ENCODE measurements at regions not wholly inside any gene's neighbourhood (a gene's known extent, or its start where the extent isn't known, plus 50 kb on each side); places are given as distances from the start of the nearest gene placed in this dataset.
"Not testable (repeated sequence)": the region's sequence is repeated elsewhere in the genome, so short reads cannot be mapped to it uniquely, and the experiment has no call there.

DNA sequence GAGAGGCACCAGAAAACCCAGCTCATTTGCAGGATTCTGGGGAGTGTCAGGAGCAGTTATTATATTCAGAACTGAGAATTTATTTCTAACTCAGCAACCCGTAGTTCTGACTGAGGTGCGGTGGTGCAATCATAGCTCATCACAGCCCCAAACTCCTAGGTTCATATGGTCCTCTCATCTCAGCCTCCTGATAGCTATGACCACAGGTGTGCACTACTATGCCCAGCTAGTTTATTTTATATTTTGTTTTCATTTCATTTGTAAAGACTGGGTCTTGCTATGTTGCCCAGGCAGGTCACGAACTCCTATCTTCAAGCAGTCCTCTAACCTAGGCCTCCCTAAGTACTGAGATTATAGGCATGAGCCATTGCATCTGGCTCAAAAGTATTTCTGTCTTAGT lies 4819.8 kb upstream of the OR11H1 start:
- DNase-seq (ENCODE audit: low spot score); H3K4me3 ChIP-seq (replicated peaks in 1 of 3; ENCODE audit: insufficient read depth in 1 of 3, low read depth in 2 of 3, low read length in 3 of 3); intact Hi-C loops (cut with micrococcal nuclease; ENCODE audit: unreplicated experiment); H3K4me1 ChIP-seq (ENCODE audit: insufficient read depth, low read length); FAIRE-seq; BruUV-seq (replicated peaks); H3K36me3 ChIP-seq (replicated peaks in 1 of 2; ENCODE audit: control insufficient read depth in 1 of 2, insufficient read depth in 2 of 2, low read length in 2 of 2); H3K79me2 ChIP-seq (ENCODE audit: insufficient read depth, low read length); in situ Hi-C loops (cut with HindIII; ENCODE audit: extremely low pct_ligation_motif_present, low pct_unique_long_range_greater_than_20kb); CTCF ChIA-PET (ENCODE audit: low intra/inter-chr PET ratio, low total read pairs); H3K4me2 ChIP-seq (ENCODE audit: low read depth, low read length); H4K20me1 ChIP-seq (ENCODE audit: insufficient read depth, low read length); H3K27me3 ChIP-seq (ENCODE audit: control insufficient read depth in 1 of 2, insufficient read depth in 2 of 2, low read length in 2 of 2); H3K9ac ChIP-seq (ENCODE audit: insufficient read depth, low read depth, low read length); H2AFZ ChIP-seq (ENCODE audit: low read length); POLR2A ChIA-PET; ATAC-seq; H3K27ac ChIP-seq (ENCODE audit: extremely low read length, insufficient read depth, low read length): not testable (repeated sequence)
- WGBS (ENCODE audit: low lambda C conversion rate) = 34% methylated on average over 3 of the region's 3 CpGs
- H3K9me3 ChIP-seq (ENCODE audit: low read length) = peaks cover 48% of the 10 kb centered on the region

DNA sequence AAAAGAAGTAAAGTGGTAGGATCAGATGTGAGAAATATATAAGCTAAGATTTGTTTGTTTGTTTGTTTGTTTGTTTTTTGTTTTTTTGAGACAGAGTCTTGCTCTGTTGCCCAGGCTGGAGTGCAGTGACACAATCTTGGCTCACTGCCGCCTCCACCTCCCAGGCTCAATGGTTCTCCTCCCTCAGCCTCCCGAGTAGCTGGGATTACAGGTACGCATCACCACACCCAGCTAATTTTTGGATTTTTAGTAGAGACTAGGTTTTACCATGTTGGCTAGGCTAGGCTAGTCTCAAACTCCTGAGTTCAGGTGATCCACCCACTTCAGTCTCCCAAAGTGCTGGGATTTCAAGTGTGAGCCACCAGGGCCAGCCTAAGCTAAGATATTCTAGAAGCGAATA lies 4817.1 kb upstream of the OR11H1 start:
- POLR2A ChIA-PET; H3K79me2 ChIP-seq (ENCODE audit: insufficient read depth, low read length); H3K4me1 ChIP-seq (ENCODE audit: insufficient read depth, low read length); H3K27ac ChIP-seq (ENCODE audit: extremely low read length, insufficient read depth, low read length); DNase-seq (ENCODE audit: low spot score); H4K20me1 ChIP-seq (ENCODE audit: insufficient read depth, low read length); intact Hi-C loops (cut with micrococcal nuclease; ENCODE audit: unreplicated experiment); H3K36me3 ChIP-seq (replicated peaks in 1 of 2; ENCODE audit: control insufficient read depth in 1 of 2, insufficient read depth in 2 of 2, low read length in 2 of 2); CTCF ChIA-PET (ENCODE audit: low intra/inter-chr PET ratio, low total read pairs); H3K9ac ChIP-seq (ENCODE audit: insufficient read depth, low read depth, low read length); BruUV-seq (replicated peaks); H3K4me2 ChIP-seq (ENCODE audit: low read depth, low read length); FAIRE-seq; H2AFZ ChIP-seq (ENCODE audit: low read length); in situ Hi-C loops (cut with HindIII; ENCODE audit: extremely low pct_ligation_motif_present, low pct_unique_long_range_greater_than_20kb); H3K4me3 ChIP-seq (replicated peaks in 1 of 3; ENCODE audit: insufficient read depth in 1 of 3, low read depth in 2 of 3, low read length in 3 of 3); ATAC-seq; H3K27me3 ChIP-seq (ENCODE audit: control insufficient read depth in 1 of 2, insufficient read depth in 2 of 2, low read length in 2 of 2): not testable (repeated sequence)
- 8% methylated on average over 4 of the region's 4 CpGs for WGBS (ENCODE audit: low lambda C conversion rate)
- peaks cover 62% of the 10 kb centered on the region for H3K9me3 ChIP-seq (ENCODE audit: low read length)

DNA sequence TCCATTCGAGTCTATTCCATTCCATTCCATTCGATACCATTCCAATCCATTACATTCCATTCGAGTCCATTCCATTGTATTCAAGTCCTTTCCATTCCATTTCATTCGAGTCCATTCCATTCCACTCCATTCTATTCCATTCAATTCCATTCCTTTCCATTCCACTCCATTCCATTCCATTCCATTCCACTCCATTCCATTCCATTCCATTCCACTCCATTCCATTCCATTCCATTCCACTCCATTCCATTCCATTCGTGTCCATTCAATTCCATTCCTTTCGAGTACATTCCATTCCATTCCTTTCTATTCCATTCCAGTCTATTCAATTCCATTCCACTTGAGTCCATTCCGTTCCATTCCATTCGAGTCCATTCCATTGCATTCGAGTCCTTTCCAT lies 4805.2 kb upstream of the OR11H1 start:
- H3K79me2 ChIP-seq (ENCODE audit: insufficient read depth, low read length); ATAC-seq; H3K4me2 ChIP-seq (ENCODE audit: low read depth, low read length); H3K27ac ChIP-seq (ENCODE audit: extremely low read length, insufficient read depth, low read length); POLR2A ChIA-PET; FAIRE-seq; in situ Hi-C loops (cut with HindIII; ENCODE audit: extremely low pct_ligation_motif_present, low pct_unique_long_range_greater_than_20kb); H3K36me3 ChIP-seq (replicated peaks in 1 of 2; ENCODE audit: control insufficient read depth in 1 of 2, insufficient read depth in 2 of 2, low read length in 2 of 2); BruUV-seq (replicated peaks); H2AFZ ChIP-seq (ENCODE audit: low read length); H4K20me1 ChIP-seq (ENCODE audit: insufficient read depth, low read length); intact Hi-C loops (cut with micrococcal nuclease; ENCODE audit: unreplicated experiment); H3K4me1 ChIP-seq (ENCODE audit: insufficient read depth, low read length); H3K9ac ChIP-seq (ENCODE audit: insufficient read depth, low read depth, low read length); CTCF ChIA-PET (ENCODE audit: low intra/inter-chr PET ratio, low total read pairs); H3K27me3 ChIP-seq (ENCODE audit: control insufficient read depth in 1 of 2, insufficient read depth in 2 of 2, low read length in 2 of 2); DNase-seq (ENCODE audit: low spot score); H3K4me3 ChIP-seq (replicated peaks in 1 of 3; ENCODE audit: insufficient read depth in 1 of 3, low read depth in 2 of 3, low read length in 3 of 3); TF ChIP-seq LCORL (CRISPR knock-in tag; IDR thresholded peaks at IDR 0.05); NONO (CRISPR knock-in tag; conservative IDR thresholded peaks at IDR 0.05): not testable (repeated sequence)
- 5% methylated on average over 9 of the region's 9 CpGs for WGBS (ENCODE audit: low lambda C conversion rate)
- TF ChIP-seq ATM (IDR thresholded peaks at IDR 0.05; ENCODE audit: borderline replicate concordance) = peak; percentile 9; the same call in 1 of the 2 replicates
- TF ChIP-seq, protein P1, sequence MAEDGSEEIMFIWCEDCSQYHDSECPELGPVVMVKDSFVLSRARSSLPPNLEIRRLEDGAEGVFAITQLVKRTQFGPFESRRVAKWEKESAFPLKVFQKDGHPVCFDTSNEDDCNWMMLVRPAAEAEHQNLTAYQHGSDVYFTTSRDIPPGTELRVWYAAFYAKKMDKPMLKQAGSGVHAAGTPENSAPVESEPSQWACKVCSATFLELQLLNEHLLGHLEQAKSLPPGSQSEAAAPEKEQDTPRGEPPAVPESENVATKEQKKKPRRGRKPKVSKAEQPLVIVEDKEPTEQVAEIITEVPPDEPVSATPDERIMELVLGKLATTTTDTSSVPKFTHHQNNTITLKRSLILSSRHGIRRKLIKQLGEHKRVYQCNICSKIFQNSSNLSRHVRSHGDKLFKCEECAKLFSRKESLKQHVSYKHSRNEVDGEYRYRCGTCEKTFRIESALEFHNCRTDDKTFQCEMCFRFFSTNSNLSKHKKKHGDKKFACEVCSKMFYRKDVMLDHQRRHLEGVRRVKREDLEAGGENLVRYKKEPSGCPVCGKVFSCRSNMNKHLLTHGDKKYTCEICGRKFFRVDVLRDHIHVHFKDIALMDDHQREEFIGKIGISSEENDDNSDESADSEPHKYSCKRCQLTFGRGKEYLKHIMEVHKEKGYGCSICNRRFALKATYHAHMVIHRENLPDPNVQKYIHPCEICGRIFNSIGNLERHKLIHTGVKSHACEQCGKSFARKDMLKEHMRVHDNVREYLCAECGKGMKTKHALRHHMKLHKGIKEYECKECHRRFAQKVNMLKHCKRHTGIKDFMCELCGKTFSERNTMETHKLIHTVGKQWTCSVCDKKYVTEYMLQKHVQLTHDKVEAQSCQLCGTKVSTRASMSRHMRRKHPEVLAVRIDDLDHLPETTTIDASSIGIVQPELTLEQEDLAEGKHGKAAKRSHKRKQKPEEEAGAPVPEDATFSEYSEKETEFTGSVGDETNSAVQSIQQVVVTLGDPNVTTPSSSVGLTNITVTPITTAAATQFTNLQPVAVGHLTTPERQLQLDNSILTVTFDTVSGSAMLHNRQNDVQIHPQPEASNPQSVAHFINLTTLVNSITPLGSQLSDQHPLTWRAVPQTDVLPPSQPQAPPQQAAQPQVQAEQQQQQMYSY (CRISPR knock-in tag; IDR thresholded peaks at IDR 0.05) = peak; percentile 26; the same call in 1 of the 2 replicates
- TF ChIP-seq LCORL (IDR thresholded peaks at IDR 0.05) = peak; percentile 40; the same call in 1 of the 2 replicates
- TF ChIP-seq ARNT (IDR thresholded peaks at IDR 0.05) = peak; percentile 48; the same call in 1 of the 2 replicates
- 0 out of 2 replicates have a peak, but pooled peaks have one; percentile 6 for TF ChIP-seq PLRG1 (conservative IDR thresholded peaks at IDR 0.05)
- peak; percentile 64; the same call in 1 of the 2 replicates for TF ChIP-seq IKZF1 (IDR thresholded peaks at IDR 0.05)
- TF ChIP-seq NONO (IDR thresholded peaks at IDR 0.05) = 0 out of 2 replicates have a peak, but pooled peaks have one; percentile 6
- H3K9me3 ChIP-seq (ENCODE audit: low read length) = peaks cover 100% of the 10 kb centered on the region
